ENCODE measurements at regions not wholly inside any gene's neighbourhood (a gene's known extent, or its start where the extent isn't known, plus 50 kb on each side); places are given as distances from the start of the nearest gene placed in this dataset.
"Not testable (repeated sequence)": the region's sequence is repeated elsewhere in the genome, so short reads cannot be mapped to it uniquely, and the experiment has no call there.

- no peak for DNase-seq (ENCODE audit: low spot score)
Observed at GRCh38 chr9:22840641-22841040, 394.0 kb downstream of the DMRTA1 start.

- DNase-seq (ENCODE audit: low spot score): not testable (repeated sequence)
Observed at GRCh38 chr9:22845243-22845642, 398.6 kb downstream of the DMRTA1 start.

- no peak for DNase-seq (ENCODE audit: low spot score)
Observed at GRCh38 chr9:22855980-22856379, 409.4 kb downstream of the DMRTA1 start.

- DNase-seq (ENCODE audit: low spot score): no peak
Observed at GRCh38 chr9:22857316-22857715, 410.7 kb downstream of the DMRTA1 start.

- DNase-seq (ENCODE audit: low spot score): no peak
Observed at GRCh38 chr9:22863106-22863505, 416.5 kb downstream of the DMRTA1 start.

- DNase-seq (ENCODE audit: low spot score): no peak
Observed at GRCh38 chr9:22863736-22864135, 417.1 kb downstream of the DMRTA1 start.

- no peak for DNase-seq (ENCODE audit: low spot score)
Observed at GRCh38 chr9:22893196-22893843, 446.7 kb downstream of the DMRTA1 start.

- no peak for DNase-seq (ENCODE audit: low spot score)
Observed at GRCh38 chr9:22898591-22898990, 452.0 kb downstream of the DMRTA1 start.

GRCh38 chr9:22911632-22912031, 465.0 kb downstream of the DMRTA1 start:
- no peak for DNase-seq (ENCODE audit: low spot score)

GRCh38 chr9:22913026-22913425, 466.4 kb downstream of the DMRTA1 start:
- DNase-seq (ENCODE audit: low spot score): no peak

- DNase-seq (ENCODE audit: low spot score): no peak
Observed at GRCh38 chr9:22913518-22913917, 466.9 kb downstream of the DMRTA1 start.

- DNase-seq (ENCODE audit: low spot score): no peak
Observed at GRCh38 chr9:22916148-22916547, 469.5 kb downstream of the DMRTA1 start.

GRCh38 chr9:22919423-22919822, 472.8 kb downstream of the DMRTA1 start:
- no peak for DNase-seq (ENCODE audit: low spot score)

GRCh38 chr9:22921742-22922141, 475.1 kb downstream of the DMRTA1 start:
- no peak for DNase-seq (ENCODE audit: low spot score)

GRCh38 chr9:22922222-22922621, 475.6 kb downstream of the DMRTA1 start:
- no peak for DNase-seq (ENCODE audit: low spot score)

GRCh38 chr9:22954550-22954949, 507.9 kb downstream of the DMRTA1 start:
- DNase-seq (ENCODE audit: low spot score): no peak

GRCh38 chr9:22954964-22955363, 508.3 kb downstream of the DMRTA1 start:
- DNase-seq (ENCODE audit: low spot score): no peak

- no peak for DNase-seq (ENCODE audit: low spot score)
Observed at GRCh38 chr9:22969350-22969979, 522.8 kb downstream of the DMRTA1 start.

- no peak for DNase-seq (ENCODE audit: low spot score)
Observed at GRCh38 chr9:22970434-22970975, 523.9 kb downstream of the DMRTA1 start.

- DNase-seq (ENCODE audit: low spot score): no peak
Observed at GRCh38 chr9:22975951-22976350, 529.3 kb downstream of the DMRTA1 start.

GRCh38 chr9:22976454-22976853, 529.8 kb downstream of the DMRTA1 start:
- no peak for DNase-seq (ENCODE audit: low spot score)

GRCh38 chr9:22980429-22980828, 533.8 kb downstream of the DMRTA1 start:
- DNase-seq (ENCODE audit: low spot score): not testable (repeated sequence)

GRCh38 chr9:22986556-22986955, 539.9 kb downstream of the DMRTA1 start:
- DNase-seq (ENCODE audit: low spot score): no peak
